NCI-H1436 (cell line): ENCODE measurements at regions not wholly inside any gene's neighbourhood (a gene's known extent, or its start where the extent isn't known, plus 50 kb on each side); places are given as distances from the start of the nearest gene placed in this dataset.

Source experiments
- DNase-seq: peaks from one replicate; lab custom pipeline; 2025; lab: John Stamatoyannopoulos, UW

- DNase-seq = no peak
Measured at GRCh38 chr13:34312578-34312977, 494.6 kb downstream of the RFC3 start.

DNA sequence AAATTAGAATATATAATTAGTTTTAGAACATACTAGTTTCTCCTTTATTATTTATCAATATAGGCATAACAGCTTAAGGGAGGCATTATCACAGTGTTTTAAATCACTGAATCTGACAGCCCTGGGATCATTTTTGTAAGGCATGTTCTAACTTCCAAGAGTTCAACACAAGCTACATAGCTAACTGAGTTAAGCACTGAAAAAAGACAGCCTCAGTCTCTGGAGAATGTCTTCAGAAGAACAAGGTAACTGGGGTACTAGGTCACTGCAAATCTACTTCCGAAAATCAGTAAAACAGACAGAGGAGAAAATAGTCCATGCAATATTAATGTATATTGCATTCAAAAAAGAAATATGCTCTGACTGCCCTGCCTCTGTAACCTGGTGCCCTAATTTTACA lies 502.1 kb downstream of the RFC3 start:
- no peak for DNase-seq

- DNase-seq = no peak
Measured at GRCh38 chr13:34322014-34322742, 504.2 kb downstream of the RFC3 start.

DNA sequence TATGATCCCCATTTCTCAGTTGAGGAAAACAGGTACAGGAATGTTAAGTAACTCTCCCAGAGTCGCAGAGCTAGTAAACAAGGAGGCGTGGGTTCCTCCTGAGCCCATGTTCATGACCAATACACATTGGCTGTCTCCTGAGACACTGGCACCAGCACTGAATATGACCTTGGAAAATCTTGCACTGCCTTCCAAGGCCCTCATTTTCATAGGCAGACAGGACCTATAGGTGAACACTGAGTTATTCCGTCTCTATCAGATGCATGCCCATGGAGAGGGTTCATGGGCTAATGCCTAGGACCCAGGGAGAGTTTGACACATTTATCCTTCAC lies 504.8 kb downstream of the RFC3 start:
- no peak for DNase-seq

- no peak for DNase-seq
Measured at GRCh38 chr13:34335014-34336007, 517.4 kb downstream of the RFC3 start.

GRCh38 chr13:34338102-34338501 lies 520.2 kb downstream of the RFC3 start:
- no peak for DNase-seq

GRCh38 chr13:34340534-34340933 lies 522.6 kb downstream of the RFC3 start:
- DNase-seq = no peak

GRCh38 chr13:34343413-34343940 lies 525.5 kb downstream of the RFC3 start:
- DNase-seq = no peak

DNA sequence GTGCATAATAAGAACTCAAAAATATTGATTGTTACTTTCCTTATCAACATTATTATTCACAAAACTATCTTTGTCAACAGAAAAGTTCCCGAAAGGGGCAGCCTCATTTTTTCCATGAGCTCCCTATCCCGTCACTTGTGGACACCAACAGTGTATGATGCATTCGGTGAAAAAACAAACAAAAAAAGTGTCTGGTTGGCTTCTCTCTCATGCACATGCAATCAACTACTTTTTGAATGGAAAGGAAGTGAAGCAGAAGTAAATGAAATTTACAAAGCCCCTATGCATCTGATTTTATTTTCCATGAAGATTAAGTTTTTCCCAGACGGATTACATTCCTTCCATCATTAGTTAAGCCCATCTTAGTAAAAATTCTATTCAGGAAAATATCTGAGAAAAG lies 526.9 kb downstream of the RFC3 start:
- DNase-seq = no peak

- no peak for DNase-seq
Measured at GRCh38 chr13:34345258-34345965, 527.5 kb downstream of the RFC3 start.

GRCh38 chr13:34346626-34347025 lies 528.7 kb downstream of the RFC3 start:
- no peak for DNase-seq

GRCh38 chr13:34347784-34348573 lies 530.0 kb downstream of the RFC3 start:
- no peak for DNase-seq

GRCh38 chr13:34349091-34349722 lies 531.3 kb downstream of the RFC3 start:
- DNase-seq = no peak

DNA sequence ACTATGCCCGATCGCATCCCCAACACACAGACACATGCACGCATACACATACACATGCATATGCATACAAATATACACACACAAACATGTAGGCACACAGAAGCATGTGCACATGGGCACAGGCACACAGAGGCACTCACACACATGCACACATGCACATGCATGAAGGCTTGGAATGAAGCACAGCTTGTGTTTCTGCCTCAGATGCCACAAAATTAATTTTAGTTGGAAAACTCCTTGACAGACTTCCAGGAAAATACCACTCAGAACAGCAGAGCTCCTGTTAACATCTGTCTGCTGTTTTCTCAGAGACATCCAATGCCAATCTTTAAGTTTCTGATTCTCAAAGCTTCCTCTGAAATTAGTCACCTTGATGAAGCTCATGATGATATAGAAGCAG lies 532.7 kb downstream of the RFC3 start:
- no peak for DNase-seq

- no peak for DNase-seq
Measured at GRCh38 chr13:34351134-34351533, 533.2 kb downstream of the RFC3 start.

DNA sequence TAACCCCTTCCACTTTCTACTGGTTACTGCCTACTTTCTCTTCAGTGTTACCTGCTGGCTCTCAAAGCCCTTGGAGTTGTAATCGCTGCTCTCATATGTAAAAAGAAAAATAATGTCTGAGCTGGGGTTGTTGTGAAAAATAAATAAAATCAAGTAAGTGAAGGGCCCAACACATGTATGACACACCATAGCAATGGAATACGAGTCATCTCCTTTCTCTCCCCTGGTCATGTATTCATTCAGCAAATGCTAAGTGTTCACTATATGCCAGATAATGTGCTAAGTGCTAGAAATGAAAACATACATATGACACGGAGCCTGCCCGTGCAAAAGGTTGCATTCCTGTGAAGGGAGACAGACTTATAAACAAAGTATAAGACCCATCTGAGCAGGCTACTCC lies 535.0 kb downstream of the RFC3 start:
- no peak for DNase-seq

GRCh38 chr13:34356686-34357434 lies 538.9 kb downstream of the RFC3 start:
- no peak for DNase-seq

DNA sequence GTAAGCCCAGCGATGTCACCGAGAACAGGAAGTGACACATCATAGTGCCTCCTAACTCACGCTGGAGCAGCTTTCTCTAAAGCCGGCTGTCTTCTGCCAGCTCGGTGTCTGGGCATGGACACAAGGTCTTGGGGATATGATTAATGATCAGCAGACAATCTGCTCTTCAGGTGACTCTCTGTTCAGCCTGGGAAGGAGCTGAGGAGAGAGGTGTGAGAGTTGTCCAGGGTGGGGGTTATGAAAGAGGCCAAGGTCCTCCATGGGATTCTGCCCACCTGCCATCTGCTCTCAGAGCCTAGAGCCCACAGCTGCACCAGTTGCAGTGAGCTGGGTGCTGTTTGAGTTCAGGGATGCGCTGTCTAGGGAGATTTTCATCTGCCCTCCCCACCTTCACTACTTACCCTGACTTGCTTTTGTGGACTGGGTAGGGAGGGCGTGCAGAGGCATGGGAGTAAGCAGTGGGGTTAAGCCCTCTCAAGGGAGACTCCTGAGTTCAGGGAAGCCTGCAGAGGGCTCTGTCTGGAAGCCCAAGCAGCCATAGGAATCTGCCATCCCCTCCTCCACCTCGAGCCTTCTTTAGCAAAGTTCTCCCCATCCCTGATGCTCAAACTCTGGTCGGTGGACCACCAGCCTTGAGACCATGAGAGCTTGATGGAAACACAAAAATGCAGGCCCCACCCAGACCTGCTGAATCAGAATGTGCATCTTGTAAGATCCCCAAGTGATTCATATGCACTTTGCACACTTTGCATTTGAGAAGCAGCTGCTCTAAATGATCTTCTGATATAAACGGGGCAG lies 539.7 kb downstream of the RFC3 start:
- no peak for DNase-seq

DNA sequence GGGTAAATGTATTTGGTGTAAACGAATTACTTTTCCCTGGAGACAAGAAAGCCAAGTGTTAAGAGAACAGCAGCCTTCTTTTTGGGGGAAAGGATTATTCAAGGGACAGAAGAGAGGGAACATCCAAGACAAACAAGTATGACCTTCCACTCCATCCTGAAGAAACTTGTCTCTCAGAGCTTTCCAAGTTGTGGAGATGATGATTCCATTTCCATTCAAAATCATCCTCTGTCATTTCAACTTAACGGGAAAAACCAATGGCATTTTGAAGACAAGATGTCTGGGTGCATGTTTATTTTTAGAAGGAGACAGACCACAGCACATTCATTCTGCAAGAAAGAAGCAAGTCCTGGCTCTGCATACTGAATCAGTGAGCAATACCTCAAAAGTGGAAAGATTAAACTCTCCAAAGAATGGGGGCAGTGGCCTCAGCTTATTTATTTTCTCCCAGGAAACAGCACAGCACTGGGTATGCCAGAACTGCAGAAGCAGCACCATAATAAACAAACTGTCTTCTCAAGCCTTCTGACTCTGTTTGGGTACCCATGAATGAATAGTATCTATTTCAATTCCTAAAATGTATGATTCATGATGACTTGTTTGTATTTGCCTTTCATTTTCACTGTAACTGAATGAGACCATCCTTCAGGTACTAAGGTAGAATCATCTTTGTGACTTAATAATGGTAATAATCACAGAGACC lies 541.0 kb downstream of the RFC3 start:
- no peak for DNase-seq
